Common myeloid progenitor, CD34-positive (primary cell): ENCODE measurements at regions not wholly inside any gene's neighbourhood (a gene's known extent, or its start where the extent isn't known, plus 50 kb on each side); places are given as distances from the start of the nearest gene placed in this dataset.

ENCODE experiments used
- CTCF ChIA-PET: fragments of 350-600 bp; sonication (Branson Sonifier 250); formaldehyde crosslinking; loops from one replicate; lab custom pipeline; 2021; ENCODE audit warnings: antibody characterized with exemption; lab: Charles Lee
- POLR2A ChIA-PET: fragments of 350-600 bp; sonication (Branson Sonifier 250); formaldehyde crosslinking; loops from one replicate; lab custom pipeline; 2021; ENCODE audit warnings: antibody characterized with exemption; lab: Charles Lee
- DNase-seq, 3 donors: peaks; one replicate each; pipeline versions ENCODE4 v3.0.0 to v3.0.0-alpha.2; 2013
- H3K27ac ChIP-seq, 2 experiments: 1 replicate in 1 of 2; 2 replicates in 1 of 2; pipeline ENCODE4 v1.7.0; 2013; ENCODE audit warnings: inconsistent platforms in 2 of 2, low read length in 2 of 2, mild to moderate bottlenecking in 2 of 2, low read depth in 1 of 2, moderate library complexity in 1 of 2; ENCODE audit not compliant: severe bottlenecking in 2 of 2, insufficient read depth in 1 of 2, poor library complexity in 1 of 2
- H3K27me3 ChIP-seq, 5 experiments: replicated peaks in 2 of 5; 1 replicate in 3 of 5; 2 replicates in 2 of 5; pipeline versions ENCODE4 v1.6.1 to v1.7.0; 2013; ENCODE audit warnings: low read length in 4 of 5, mild to moderate bottlenecking in 2 of 5, moderate library complexity in 2 of 5, inconsistent platforms in 1 of 5; ENCODE audit not compliant: insufficient read depth in 5 of 5, control insufficient read depth in 4 of 5
- H3K36me3 ChIP-seq, 4 experiments: 1 replicate in 2 of 4; 2 replicates in 2 of 4; pipeline versions ENCODE4 v1.6.1 to v1.7.0; 2013; ENCODE audit warnings: low read length in 3 of 4, control low read depth in 1 of 4, mild to moderate bottlenecking in 1 of 4; ENCODE audit not compliant: control insufficient read depth in 4 of 4, insufficient read depth in 4 of 4
- H3K4me1 ChIP-seq, 4 experiments: 1 replicate in 3 of 4; 2 replicates in 1 of 4; pipeline versions ENCODE4 v1.6.1 to v1.7.1; 2013; ENCODE audit warnings: low read length in 3 of 4, mild to moderate bottlenecking in 3 of 4, control low read depth in 1 of 4, inconsistent platforms in 1 of 4, moderate library complexity in 1 of 4; ENCODE audit not compliant: control insufficient read depth in 4 of 4, insufficient read depth in 4 of 4; ENCODE audit errors: control extremely low read depth in 1 of 4
- H3K4me3 ChIP-seq, 7 experiments: 1 replicate in 4 of 7; 2 replicates in 3 of 7; pipeline versions ENCODE4 v1.5.1 to v1.7.0; 2013; ENCODE audit warnings: mild to moderate bottlenecking in 7 of 7, low read length in 6 of 7, moderate library complexity in 6 of 7, inconsistent platforms in 2 of 7, low read depth in 2 of 7, control low read depth in 1 of 7; ENCODE audit not compliant: insufficient read depth in 4 of 7, control insufficient read depth in 1 of 7; ENCODE audit errors: extremely low read depth in 1 of 7
- H3K9me3 ChIP-seq, 5 experiments: 1 replicate in 4 of 5; 2 replicates in 1 of 5; pipeline versions ENCODE4 v1.6.1 to v1.7.1; 2013; ENCODE audit warnings: low read length in 4 of 5, mild to moderate bottlenecking in 2 of 5, inconsistent platforms in 1 of 5, low read depth in 1 of 5, moderate library complexity in 1 of 5; ENCODE audit not compliant: control insufficient read depth in 4 of 5, insufficient read depth in 2 of 5; ENCODE audit errors: control extremely low read depth in 1 of 5
- WGBS: methylation state at CpG from one replicate; pipeline ENCODE4 v1.1.5; 2013; ENCODE audit not compliant: insufficient coverage; 5-methylcytosine and 5-hydroxymethylcytosine counted together

DNA sequence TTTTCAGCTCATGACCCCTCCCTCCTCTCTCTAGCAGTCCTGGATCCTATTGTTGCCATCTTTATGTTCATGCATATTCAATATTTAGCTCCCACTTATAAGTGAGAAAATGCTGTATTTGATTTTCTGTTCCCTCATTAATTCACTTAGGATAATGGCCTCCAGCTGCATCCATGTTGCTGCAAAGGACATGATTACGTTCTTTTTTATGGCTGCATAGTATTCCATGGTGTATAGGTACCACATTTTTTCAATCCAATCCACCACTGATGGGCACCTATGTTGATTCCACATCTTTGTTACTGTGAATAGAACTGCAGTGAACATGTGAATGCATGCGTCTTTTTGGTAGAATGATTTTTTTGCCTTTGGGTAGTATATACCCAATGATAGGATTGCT lies 188.4 kb downstream of the FOXL1 start:
- 100% methylated on average over 1 of the region's 2 CpGs for WGBS
- no peak overlapping the region for H3K4me3 ChIP-seq
- no peaks in the 10 kb centered on the region for H3K36me3 ChIP-seq
- CTCF ChIA-PET: no interaction called here
- no peak for DNase-seq
- H3K27me3 ChIP-seq: peaks cover 0 to 56% (median 19%) of the 10 kb centered on the region in 5 experiments
- H3K4me1 ChIP-seq: no peaks in the 10 kb centered on the region
- POLR2A ChIA-PET: no interaction called here
- H3K27ac ChIP-seq: no peak overlapping the region
- peaks cover 0 to 3% (median 2%) of the 10 kb centered on the region in 5 experiments for H3K9me3 ChIP-seq

DNA sequence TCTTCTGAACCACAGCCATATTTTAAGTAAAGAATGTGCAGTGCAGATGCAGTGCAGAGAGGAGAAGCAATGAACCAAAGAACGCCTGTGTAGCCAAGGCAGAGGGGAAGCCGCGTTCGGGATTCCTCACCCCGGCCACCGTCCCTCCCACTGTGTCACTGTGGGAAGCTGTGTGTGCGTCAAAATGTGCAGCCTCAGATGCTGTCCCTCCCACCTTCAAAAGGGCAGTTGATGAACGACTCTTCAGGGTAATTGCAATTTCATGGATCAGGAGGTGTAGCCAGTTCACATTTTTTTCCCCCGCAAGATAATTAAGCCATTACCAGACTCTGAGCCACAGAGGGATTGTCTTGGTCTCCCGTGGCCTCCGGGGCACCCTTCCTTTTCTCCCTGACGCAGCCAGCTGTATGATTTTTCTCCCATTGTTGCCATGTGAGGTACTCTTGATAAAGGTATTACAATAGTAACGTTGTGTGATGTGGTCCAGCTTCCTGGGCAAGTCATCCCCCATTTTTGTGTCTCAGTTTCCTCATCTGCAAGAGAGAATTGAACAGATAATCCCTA lies 190.0 kb downstream of the FOXL1 start:
- Histone ChIP-seq H3K27ac (no peak overlapping the region), H3K27me3 (peaks cover 0 to 45% (median 10%) of the 10 kb centered on the region in 5 experiments), H3K36me3 (no peaks in the 10 kb centered on the region), H3K4me1 (no peaks in the 10 kb centered on the region), H3K4me3 (no peak overlapping the region), H3K9me3 (peaks cover 0 to 3% (median 2%) of the 10 kb centered on the region in 5 experiments)
- CTCF ChIA-PET: no interaction called here
- 81% methylated on average over 8 of the region's 13 CpGs for WGBS
- DNase-seq: no peak
- POLR2A ChIA-PET: no interaction called here

DNA sequence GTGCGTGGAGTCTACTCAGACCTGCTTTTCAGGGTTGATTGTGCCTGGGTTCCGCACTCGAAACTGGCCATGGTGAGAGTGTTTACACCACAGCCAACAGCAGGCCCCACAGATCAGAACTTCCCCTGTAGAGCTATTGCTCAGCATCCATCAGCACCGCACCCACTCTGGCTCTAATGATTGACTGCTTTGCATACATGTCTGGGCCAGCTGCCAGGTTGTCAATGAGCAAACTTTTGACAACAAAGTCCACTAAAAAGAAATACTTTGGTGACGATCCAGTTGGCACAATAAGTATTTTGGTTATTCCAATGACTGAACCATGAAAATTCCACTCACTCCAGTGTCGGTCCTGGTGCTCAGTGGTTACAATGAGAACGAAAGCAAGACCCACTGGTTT lies 190.7 kb downstream of the FOXL1 start:
- no peak overlapping the region for H3K4me3 ChIP-seq
- H3K9me3 ChIP-seq: peaks cover 0 to 3% (median 2%) of the 10 kb centered on the region in 5 experiments
- no peaks in the 10 kb centered on the region for H3K36me3 ChIP-seq
- DNase-seq: no peak
- no peaks in the 10 kb centered on the region for H3K4me1 ChIP-seq
- POLR2A ChIA-PET: no interaction called here
- CTCF ChIA-PET: no interaction called here
- no peak overlapping the region for H3K27ac ChIP-seq
- WGBS: 84% methylated on average over 7 of the region's 7 CpGs
- H3K27me3 ChIP-seq: peaks cover 0 to 42% (median 5%) of the 10 kb centered on the region in 5 experiments

DNA sequence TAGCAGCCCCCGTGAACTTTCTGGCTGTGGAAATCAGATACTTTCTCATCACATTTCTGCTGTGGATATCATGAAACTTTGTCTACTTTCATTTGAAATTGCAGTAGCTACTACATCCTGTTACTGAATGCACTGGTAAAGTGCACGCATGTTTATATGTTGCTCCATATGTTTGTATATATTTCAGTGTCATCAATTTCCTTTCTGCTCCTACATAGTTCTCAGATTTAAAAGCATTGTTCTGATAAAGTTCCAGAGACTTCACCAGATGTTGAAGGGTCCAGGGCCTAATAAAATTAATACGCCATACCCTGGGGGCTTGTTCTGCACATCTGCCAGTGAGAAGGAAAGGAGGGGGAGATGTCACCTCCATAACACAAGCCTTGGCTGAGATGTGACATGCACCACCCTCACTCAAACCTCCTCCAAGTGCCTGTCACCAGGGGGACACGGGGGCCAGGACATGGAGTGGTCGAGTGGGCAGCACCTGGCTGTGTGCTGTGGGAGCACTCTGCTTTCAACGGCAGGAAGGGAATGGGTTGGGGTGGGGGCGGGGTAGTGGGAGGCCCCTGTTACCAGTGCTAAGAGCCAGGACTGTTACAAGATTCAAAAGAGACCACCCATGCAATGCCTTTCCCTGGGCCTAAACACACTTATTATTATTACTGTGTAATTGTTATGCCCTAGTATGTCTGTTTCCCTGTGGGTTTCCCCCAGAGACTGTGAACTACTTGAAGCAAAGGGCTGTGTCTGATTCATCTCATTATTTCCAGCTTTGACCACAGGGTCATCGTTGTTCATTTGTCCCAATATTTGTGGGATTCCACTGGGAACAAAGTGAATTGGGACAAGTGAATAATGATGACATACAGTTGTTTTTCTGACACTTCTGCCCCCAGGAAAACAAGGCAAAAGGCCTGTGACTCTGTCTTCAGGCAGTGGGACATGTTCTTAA lies 193.4 kb downstream of the FOXL1 start:
- Histone ChIP-seq H3K27ac (no peak overlapping the region), H3K27me3 (peaks cover 0 to 51% (median 5%) of the 10 kb centered on the region in 5 experiments), H3K4me3 (no peak overlapping the region), H3K9me3 (peaks cover 0 to under 1% (median 0%) of the 10 kb centered on the region in 5 experiments), H3K4me1 (no peaks in the 10 kb centered on the region), H3K36me3 (no peaks in the 10 kb centered on the region)
- POLR2A ChIA-PET: no interaction called here
- 76% methylated on average over 4 of the region's 8 CpGs for WGBS
- CTCF ChIA-PET: no interaction called here
- DNase-seq: no peak

DNA sequence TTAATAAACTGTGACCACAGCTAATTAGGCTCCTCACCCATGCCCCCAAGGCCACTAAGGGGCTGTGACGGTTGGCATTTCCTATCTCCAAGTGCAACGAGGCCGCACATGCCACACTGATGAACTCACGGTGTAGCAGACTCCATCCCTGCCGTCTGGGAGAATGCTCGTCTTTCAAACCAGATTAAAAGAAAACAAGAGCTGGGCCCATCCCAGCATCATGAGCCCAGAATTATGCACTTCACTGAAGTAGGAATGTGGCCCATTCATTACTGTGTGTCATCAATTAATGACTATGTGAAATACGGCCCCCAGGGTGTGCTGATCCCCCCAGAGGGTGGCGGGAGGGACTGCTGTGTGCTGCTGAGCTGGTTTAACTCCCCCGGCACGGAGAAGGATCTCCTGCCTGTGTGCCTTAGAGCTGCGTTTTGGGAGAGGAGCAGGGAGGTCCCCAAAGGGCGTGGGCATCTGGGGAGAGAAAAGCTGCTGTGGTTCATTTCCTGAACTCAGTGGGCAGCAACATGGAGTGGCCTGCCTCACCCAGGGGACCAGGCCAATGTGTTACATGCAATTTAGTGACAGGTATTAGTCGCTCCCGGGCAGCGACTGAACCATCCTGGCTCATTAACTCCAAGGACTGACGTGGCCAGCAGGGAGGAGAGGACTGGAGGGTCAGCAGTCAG lies 194.5 kb downstream of the FOXL1 start:
- H3K36me3 ChIP-seq: no peaks in the 10 kb centered on the region
- DNase-seq: no peak
- H3K4me3 ChIP-seq: no peak overlapping the region
- ChIA-PET CTCF (no interaction called here), POLR2A (no interaction called here)
- peaks cover 0 to 58% (median 5%) of the 10 kb centered on the region in 5 experiments for H3K27me3 ChIP-seq
- 95% methylated on average over 15 of the region's 16 CpGs for WGBS
- H3K4me1 ChIP-seq: no peaks in the 10 kb centered on the region
- H3K9me3 ChIP-seq: no peaks in the 10 kb centered on the region
- H3K27ac ChIP-seq: no peak overlapping the region

DNA sequence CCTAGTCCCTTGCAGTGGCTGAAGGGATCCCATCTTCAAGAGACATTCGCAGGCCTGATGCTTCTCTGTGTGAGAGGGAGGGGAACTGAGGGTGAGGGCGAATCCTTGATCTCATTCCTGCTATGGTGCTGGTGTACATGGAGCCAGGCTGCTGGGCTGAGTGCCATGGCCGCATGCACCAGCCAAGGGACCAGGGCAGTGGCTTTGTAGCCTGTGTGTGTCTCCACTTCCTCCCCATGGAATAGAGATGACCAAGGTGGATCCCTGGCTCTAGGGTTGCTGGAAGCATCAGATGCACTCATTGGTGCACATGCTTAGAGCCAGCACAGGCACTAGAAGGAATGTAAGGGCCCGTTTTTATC lies 195.0 kb downstream of the FOXL1 start:
- WGBS: 89% methylated on average over 4 of the region's 4 CpGs
- POLR2A ChIA-PET: no interaction called here
- H3K4me3 ChIP-seq: no peak overlapping the region

DNA sequence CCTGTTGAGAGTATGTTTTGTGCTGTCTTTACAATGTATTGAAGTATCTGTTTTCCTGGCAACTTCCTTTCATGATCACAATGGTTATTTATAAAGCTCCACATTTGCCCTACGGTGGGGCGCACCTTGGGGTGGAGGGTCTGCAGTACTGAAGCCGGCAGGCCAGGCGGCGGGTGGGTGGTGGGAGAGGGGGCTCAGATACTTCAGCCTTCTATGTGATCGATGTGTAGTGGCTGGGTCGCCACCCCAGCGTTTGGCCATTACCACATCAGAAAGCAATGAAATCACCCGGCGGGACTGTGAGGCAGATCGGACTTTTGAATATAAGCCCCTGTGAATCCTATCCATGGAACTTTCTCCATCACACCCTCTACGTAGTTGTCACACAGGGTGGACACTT lies 196.6 kb downstream of the FOXL1 start:
- Histone ChIP-seq H3K4me1 (no peaks in the 10 kb centered on the region), H3K27me3 (peaks cover 0 to 65% (median 7%) of the 10 kb centered on the region in 5 experiments), H3K9me3 (no peaks in the 10 kb centered on the region), H3K4me3 (no peak overlapping the region), H3K27ac (no peak overlapping the region), H3K36me3 (no peaks in the 10 kb centered on the region)
- POLR2A ChIA-PET: no interaction called here
- CTCF ChIA-PET: no interaction called here
- no peak for DNase-seq
- WGBS: 90% methylated on average over 8 of the region's 12 CpGs

More for the DNA sequence above, 195.0 kb downstream of the FOXL1 start:
- H3K9me3 ChIP-seq: no peaks in the 10 kb centered on the region
- H3K36me3 ChIP-seq: no peaks in the 10 kb centered on the region
- no peaks in the 10 kb centered on the region for H3K4me1 ChIP-seq
- H3K27me3 ChIP-seq: peaks cover 0 to 59% (median 5%) of the 10 kb centered on the region in 5 experiments
- no peak for DNase-seq
- CTCF ChIA-PET: no interaction called here
- no peak overlapping the region for H3K27ac ChIP-seq
